Left ventricle myocardium inferior (tissue), 1 donor: ENCODE measurements at regions not wholly inside any gene's neighbourhood (a gene's known extent, or its start where the extent isn't known, plus 50 kb on each side); places are given as distances from the start of the nearest gene placed in this dataset.

Experiments
- DNase-seq: peaks from one replicate; pipeline ENCODE4 v3.0.0-alpha.2; 2020
- H3K27ac ChIP-seq: fragments of 200-600 bp; replicated peaks from 2 replicates; pipeline ENCODE4 v1.8.0; 2021
- H3K27me3 ChIP-seq: fragments of 200-600 bp; 2 replicates; pipeline ENCODE4 v1.8.0; 2021; ENCODE audit warnings: low read depth
- H3K36me3 ChIP-seq: fragments of 200-600 bp; 2 replicates; pipeline ENCODE4 v1.8.0; 2021
- H3K4me1 ChIP-seq: fragments of 200-600 bp; 2 replicates; pipeline ENCODE4 v1.8.0; 2021
- H3K4me3 ChIP-seq: fragments of 200-600 bp; 2 replicates; pipeline ENCODE4 v1.8.0; 2021; ENCODE audit warnings: mild to moderate bottlenecking, moderate library complexity
- H3K9me3 ChIP-seq: fragments of 200-600 bp; replicated peaks from 2 replicates; pipeline ENCODE4 v1.8.0; 2021
- intact Hi-C: fragments of 100-400 bp; cut with micrococcal nuclease; formaldehyde crosslinking; loops from one replicate; pipeline ENCODE4 v1.11.0; 2022
- TF ChIP-seq, protein P1 (sequence below): fragments of 200-600 bp; IDR thresholded peaks from 2 replicates; pipeline ENCODE4 v1.8.0; 2021; ENCODE audit warnings: antibody characterized with exemption, mild to moderate bottlenecking, borderline replicate concordance
- donor health status: DM: no; HTN: yes; CAD: no; lungs with severe emphysema.

GRCh38 chr6:92274588-92274987 lies 1144.8 kb downstream of the EPHA7 start:
- TF ChIP-seq, protein P1, sequence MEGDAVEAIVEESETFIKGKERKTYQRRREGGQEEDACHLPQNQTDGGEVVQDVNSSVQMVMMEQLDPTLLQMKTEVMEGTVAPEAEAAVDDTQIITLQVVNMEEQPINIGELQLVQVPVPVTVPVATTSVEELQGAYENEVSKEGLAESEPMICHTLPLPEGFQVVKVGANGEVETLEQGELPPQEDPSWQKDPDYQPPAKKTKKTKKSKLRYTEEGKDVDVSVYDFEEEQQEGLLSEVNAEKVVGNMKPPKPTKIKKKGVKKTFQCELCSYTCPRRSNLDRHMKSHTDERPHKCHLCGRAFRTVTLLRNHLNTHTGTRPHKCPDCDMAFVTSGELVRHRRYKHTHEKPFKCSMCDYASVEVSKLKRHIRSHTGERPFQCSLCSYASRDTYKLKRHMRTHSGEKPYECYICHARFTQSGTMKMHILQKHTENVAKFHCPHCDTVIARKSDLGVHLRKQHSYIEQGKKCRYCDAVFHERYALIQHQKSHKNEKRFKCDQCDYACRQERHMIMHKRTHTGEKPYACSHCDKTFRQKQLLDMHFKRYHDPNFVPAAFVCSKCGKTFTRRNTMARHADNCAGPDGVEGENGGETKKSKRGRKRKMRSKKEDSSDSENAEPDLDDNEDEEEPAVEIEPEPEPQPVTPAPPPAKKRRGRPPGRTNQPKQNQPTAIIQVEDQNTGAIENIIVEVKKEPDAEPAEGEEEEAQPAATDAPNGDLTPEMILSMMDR, result no peak
- intact Hi-C loops, result no loop called here
- Histone ChIP-seq H3K4me3 (no peak overlapping the region), H3K27ac (no peak overlapping the region), H3K9me3 (no peaks in the 10 kb centered on the region), H3K4me1 (no peaks in the 10 kb centered on the region), H3K27me3 (no peaks in the 10 kb centered on the region), H3K36me3 (no peaks in the 10 kb centered on the region)
- DNase-seq, result no peak

DNA sequence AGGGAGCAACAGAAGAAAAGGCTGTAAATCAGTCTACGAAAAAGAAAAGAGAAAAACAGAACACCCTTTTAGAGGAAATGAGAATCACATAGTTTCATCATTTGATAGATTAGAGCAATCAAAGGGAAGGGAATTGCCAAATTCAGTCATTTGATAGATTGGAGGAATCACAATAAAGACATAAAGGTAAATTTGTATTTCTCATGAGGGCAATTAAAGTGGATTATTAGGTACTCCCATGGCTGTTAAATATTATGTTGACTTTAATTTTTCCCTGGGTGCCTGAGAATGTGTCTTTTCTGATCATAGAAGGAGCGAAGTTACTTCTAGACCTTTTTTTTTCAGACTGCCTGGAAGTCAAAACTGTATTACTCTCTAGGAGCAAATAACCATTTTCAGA lies 1145.7 kb downstream of the EPHA7 start:
- Histone ChIP-seq H3K27ac (no peak overlapping the region), H3K4me1 (no peaks in the 10 kb centered on the region), H3K36me3 (no peaks in the 10 kb centered on the region), H3K27me3 (no peaks in the 10 kb centered on the region), H3K9me3 (no peaks in the 10 kb centered on the region), H3K4me3 (no peak overlapping the region)
- intact Hi-C loops, result no loop called here
- DNase-seq, result no peak
- TF ChIP-seq, protein P1, result no peak

- no peak overlapping the region for H3K4me3 ChIP-seq
- H3K36me3 ChIP-seq, result no peaks in the 10 kb centered on the region
- TF ChIP-seq, protein P1, result no peak
- no peak for DNase-seq
- H3K27me3 ChIP-seq, result no peaks in the 10 kb centered on the region
- no peaks in the 10 kb centered on the region for H3K4me1 ChIP-seq
- no peaks in the 10 kb centered on the region for H3K9me3 ChIP-seq
- no peak overlapping the region for H3K27ac ChIP-seq
- intact Hi-C loops, result no loop called here
Observed at GRCh38 chr6:92271091-92271490, 1148.3 kb downstream of the EPHA7 start.

DNA sequence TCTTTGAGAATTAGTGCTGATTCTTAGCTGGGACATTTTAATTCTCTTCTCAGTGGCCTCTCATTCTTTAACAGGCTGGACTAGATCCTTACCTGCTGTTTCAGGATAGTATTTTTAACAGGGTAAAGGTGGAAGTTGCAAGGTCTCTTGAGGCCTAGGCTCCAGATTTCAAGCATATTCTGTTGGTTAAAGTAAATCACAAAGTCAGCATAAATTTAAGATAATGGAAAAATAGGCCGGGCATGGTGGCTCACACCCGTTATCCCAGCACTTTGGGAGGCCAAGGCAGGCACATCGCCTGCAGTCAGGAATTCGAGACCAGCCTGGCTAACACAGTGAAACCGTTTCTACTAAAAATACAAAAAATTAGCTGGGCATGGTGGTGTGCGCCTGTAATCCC lies 1149.0 kb downstream of the EPHA7 start:
- TF ChIP-seq, protein P1, result no peak
- Histone ChIP-seq H3K4me3 (no peak overlapping the region), H3K4me1 (no peaks in the 10 kb centered on the region), H3K9me3 (no peaks in the 10 kb centered on the region), H3K27me3 (no peaks in the 10 kb centered on the region), H3K36me3 (no peaks in the 10 kb centered on the region), H3K27ac (no peak overlapping the region)
- DNase-seq, result no peak
- intact Hi-C loops, result no loop called here

- Histone ChIP-seq H3K9me3 (no peaks in the 10 kb centered on the region), H3K27me3 (no peaks in the 10 kb centered on the region), H3K27ac (no peak overlapping the region), H3K4me3 (no peak overlapping the region), H3K4me1 (no peaks in the 10 kb centered on the region), H3K36me3 (no peaks in the 10 kb centered on the region)
- TF ChIP-seq, protein P1, result no peak
- DNase-seq, result no peak
- intact Hi-C loops, result no loop called here
Observed at GRCh38 chr6:92267335-92267734, 1152.0 kb downstream of the EPHA7 start.

DNA sequence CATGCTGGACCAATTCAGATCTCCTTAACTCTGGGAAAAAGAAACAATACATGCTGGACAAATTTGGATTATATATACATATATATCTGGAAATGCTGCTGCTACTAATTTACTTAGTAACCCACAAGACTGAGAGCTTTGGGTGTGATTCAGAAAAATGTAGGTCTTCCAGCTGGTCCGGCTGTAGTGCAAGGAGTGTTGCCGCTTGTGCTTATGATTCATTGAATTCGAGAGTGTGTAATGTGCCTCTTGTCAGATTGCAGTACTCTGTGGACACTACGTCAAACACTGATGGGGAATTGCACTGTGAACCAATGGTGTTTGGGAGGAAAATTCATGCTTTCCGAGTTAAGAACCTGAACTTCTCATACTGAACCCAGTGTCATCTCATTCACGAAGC lies 1155.5 kb downstream of the EPHA7 start:
- Histone ChIP-seq H3K4me3 (no peak overlapping the region), H3K9me3 (no peaks in the 10 kb centered on the region), H3K27ac (no peak overlapping the region), H3K36me3 (no peaks in the 10 kb centered on the region), H3K27me3 (no peaks in the 10 kb centered on the region), H3K4me1 (no peaks in the 10 kb centered on the region)
- no peak for DNase-seq
- intact Hi-C loops, result no loop called here
- TF ChIP-seq, protein P1, result no peak
